Prostate gland (tissue), 2 donors: ENCODE measurements at regions not wholly inside any gene's neighbourhood (a gene's known extent, or its start where the extent isn't known, plus 50 kb on each side); places are given as distances from the start of the nearest gene placed in this dataset.

Experiments used
- DNase-seq: peaks from one replicate; pipeline ENCODE4 v3.0.0-alpha.2; 2019; ENCODE audit warnings: low spot score
- H3K27ac ChIP-seq, 2 donors: fragments of 200-600 bp; sonication (generic); 2 replicates each; pipeline ENCODE4 v1.5.1; 2017 to 2019
- H3K27me3 ChIP-seq: fragments of 200-600 bp; sonication (generic); replicated peaks from 2 replicates; pipeline ENCODE4 v1.5.1; 2019; ENCODE audit not compliant: insufficient read depth
- H3K36me3 ChIP-seq, 2 donors: fragments of 200-600 bp; sonication (generic); 1 replicate in 1 of 2; 2 replicates in 1 of 2; pipeline versions ENCODE4 v1.5.1 to v1.8.1; 2017 to 2019
- H3K4me1 ChIP-seq: fragments of 200-600 bp; sonication (generic); replicated peaks from 2 replicates; pipeline ENCODE4 v1.5.1; 2019
- H3K4me3 ChIP-seq, 2 donors: fragments of 200-600 bp; sonication (generic); 2 replicates each; pipeline ENCODE4 v1.5.1; 2017 to 2019
- H3K9me3 ChIP-seq: fragments of 200-600 bp; sonication (generic); 2 replicates; pipeline ENCODE4 v1.5.1; 2017
- CTCF ChIP-seq, 4 experiments: fragments of 200-600 bp in 2 of 4; fragments of 450-650 bp in 2 of 4; sonication (generic) in 2 of 4; IDR thresholded peaks; 1 replicate in 3 of 4; 2 replicates in 1 of 4; pipeline ENCODE4 v1.5.1; 2016 to 2019; ENCODE audit warnings: antibody characterized with exemption in 4 of 4, mild to moderate bottlenecking in 2 of 4, moderate library complexity in 2 of 4
- POLR2A ChIP-seq: fragments of 450-650 bp; IDR thresholded peaks from one replicate; pipeline ENCODE4 v1.6.1; 2016; ENCODE audit warnings: antibody characterized with exemption, mild to moderate bottlenecking
- POLR2AphosphoS5 ChIP-seq: sonication (generic); formaldehyde crosslinking; IDR thresholded peaks from one replicate; pipeline ENCODE4 v1.6.1; 2017; ENCODE audit warnings: antibody characterized with exemption
- WGBS: methylation state at CpG from one replicate; pipeline ENCODE4 v1.1.5; 2018; 5-methylcytosine and 5-hydroxymethylcytosine counted together
- intact Hi-C: fragments of 100-400 bp; cut with DNase I; formaldehyde crosslinking; loops from one replicate; pipeline ENCODE4 v1.14.2; 2022

DNA sequence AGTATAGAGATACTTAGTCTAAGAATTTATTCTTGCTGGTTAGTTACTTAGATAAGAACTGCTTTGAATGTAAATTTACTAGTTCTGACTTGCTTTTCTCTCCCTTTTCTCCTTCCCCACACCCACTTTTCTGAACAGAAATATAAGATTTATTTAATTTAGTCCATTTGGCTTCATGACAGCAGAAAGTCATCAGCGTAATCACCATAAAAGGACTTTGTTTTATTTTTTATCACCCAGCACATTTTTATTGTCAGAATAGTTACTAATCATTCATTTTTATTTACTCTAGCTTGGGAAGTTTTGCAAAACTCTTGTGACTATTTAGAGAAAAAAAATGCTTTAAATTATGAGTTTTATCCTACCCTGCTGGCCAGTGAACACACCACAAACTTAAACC, 197.2 kb downstream of the CHRM3 start:
- H3K4me1 ChIP-seq: no peaks in the 10 kb centered on the region
- intact Hi-C loops: no loop called here
- no peak overlapping the region for H3K27ac ChIP-seq
- no peaks in the 10 kb centered on the region for H3K36me3 ChIP-seq
- 40% methylated on average over 1 of the region's 1 CpG for WGBS
- no peaks in the 10 kb centered on the region for H3K9me3 ChIP-seq
- no peaks in the 10 kb centered on the region for H3K27me3 ChIP-seq
- DNase-seq: no peak
- TF ChIP-seq CTCF (IDR thresholded peaks at IDR 0.05): no peak
- H3K4me3 ChIP-seq: no peak overlapping the region

DNA sequence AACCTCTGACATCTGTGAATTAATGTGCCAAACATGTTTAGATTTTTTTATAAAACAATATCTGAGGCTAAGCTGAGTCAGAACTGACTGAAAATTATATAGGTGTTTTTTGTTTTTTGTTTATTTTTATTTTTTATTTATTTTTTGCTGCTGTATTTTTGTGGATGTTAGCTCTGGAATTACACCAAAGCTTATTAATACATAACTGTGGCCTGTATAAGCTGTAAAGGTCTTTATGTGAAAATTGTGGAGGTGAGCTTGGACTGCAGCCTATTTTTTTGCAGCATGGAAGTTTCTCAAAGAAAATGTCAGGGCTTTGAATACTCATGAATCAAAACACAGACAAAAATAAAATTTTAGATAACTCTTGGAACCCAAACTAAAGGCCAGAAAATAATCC, 199.8 kb downstream of the CHRM3 start:
- H3K4me1 ChIP-seq: no peaks in the 10 kb centered on the region
- intact Hi-C loops: no loop called here
- no peaks in the 10 kb centered on the region for H3K27me3 ChIP-seq
- TF ChIP-seq CTCF (IDR thresholded peaks at IDR 0.05) (no peak), POLR2AphosphoS5 (no peak), POLR2A (no peak)
- H3K36me3 ChIP-seq: no peaks in the 10 kb centered on the region
- DNase-seq: no peak
- no peak overlapping the region for H3K4me3 ChIP-seq
- H3K27ac ChIP-seq: no peak overlapping the region
- H3K9me3 ChIP-seq: no peaks in the 10 kb centered on the region

DNA sequence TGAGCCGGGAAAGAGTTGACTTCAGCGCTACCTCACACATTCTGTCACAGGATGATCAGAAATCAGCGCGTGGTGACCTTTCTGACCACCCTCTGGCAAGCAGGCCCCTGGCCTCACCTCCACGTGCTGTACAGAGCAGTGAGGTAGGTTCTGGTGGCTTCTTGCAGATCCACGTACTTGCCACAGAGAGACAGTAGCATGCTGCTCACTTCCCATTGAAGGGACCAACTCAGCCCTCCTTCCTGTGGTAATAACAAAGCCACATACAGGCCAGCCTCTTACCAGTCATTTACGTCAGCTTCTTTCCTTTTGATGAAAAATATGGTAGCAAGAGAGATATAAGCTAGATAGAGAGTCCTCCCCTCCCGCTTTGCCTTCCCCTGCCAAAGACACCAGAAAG, 200.7 kb downstream of the CHRM3 start:
- no peaks in the 10 kb centered on the region for H3K9me3 ChIP-seq
- no peaks in the 10 kb centered on the region for H3K4me1 ChIP-seq
- H3K36me3 ChIP-seq: no peaks in the 10 kb centered on the region
- no peaks in the 10 kb centered on the region for H3K27me3 ChIP-seq
- intact Hi-C loops: no loop called here
- no peak overlapping the region for H3K4me3 ChIP-seq
- 81% methylated on average over 8 of the region's 8 CpGs for WGBS
- TF ChIP-seq POLR2A: no peak
- no peak for TF ChIP-seq CTCF (IDR thresholded peaks at IDR 0.05)
- TF ChIP-seq POLR2AphosphoS5: no peak
- no peak for DNase-seq
- H3K27ac ChIP-seq: no peak overlapping the region

DNA sequence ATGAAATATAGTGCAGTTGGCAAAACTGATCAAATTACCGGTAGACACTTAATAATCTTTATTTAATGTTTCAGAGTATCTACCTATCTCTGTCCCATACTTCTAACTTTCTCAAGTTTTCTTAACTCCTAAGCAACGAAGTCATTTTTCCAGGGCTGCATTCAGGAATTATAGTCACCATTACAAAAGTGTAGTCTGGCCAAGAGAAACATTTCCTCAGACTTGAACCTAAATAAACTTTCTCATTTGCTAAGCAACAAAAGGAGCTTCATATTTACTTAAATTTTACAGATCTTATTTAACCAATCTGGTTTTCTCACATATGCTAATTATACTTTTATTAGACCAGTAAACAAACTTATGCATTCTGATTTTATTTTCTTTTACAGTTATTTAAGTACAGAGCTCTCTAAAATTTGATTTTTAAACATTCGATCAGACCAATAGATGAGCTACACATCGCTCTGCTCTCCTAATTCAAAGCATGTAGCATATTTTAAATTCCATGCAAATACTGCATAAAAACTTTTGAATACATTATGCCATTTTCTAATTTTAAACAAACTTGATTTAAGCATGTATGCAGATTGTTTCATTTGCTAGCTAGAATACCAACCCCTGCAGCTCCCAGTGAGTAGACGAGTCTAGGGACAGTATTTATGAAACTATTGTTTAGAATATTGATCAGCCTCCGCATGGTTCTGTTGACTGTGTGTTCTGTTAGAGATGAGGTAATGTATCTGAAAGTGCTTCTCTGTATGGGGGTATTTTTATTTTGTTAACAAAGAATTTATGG, 201.4 kb downstream of the CHRM3 start:
- 77% methylated on average over 6 of the region's 6 CpGs for WGBS
- Histone ChIP-seq H3K27me3 (no peaks in the 10 kb centered on the region), H3K9me3 (no peaks in the 10 kb centered on the region), H3K27ac (no peak overlapping the region), H3K36me3 (no peaks in the 10 kb centered on the region), H3K4me3 (no peak overlapping the region), H3K4me1 (no peaks in the 10 kb centered on the region)
- TF ChIP-seq POLR2AphosphoS5: no peak
- TF ChIP-seq POLR2A: no peak
- intact Hi-C loops: no loop called here
- no peak for DNase-seq

GRCh38 chr1:239590556-239590955, 204.2 kb downstream of the CHRM3 start:
- no peak overlapping the region for H3K27ac ChIP-seq
- H3K9me3 ChIP-seq: no peaks in the 10 kb centered on the region
- no peak for DNase-seq
- no peaks in the 10 kb centered on the region for H3K36me3 ChIP-seq
- no peak overlapping the region for H3K4me3 ChIP-seq
- H3K4me1 ChIP-seq: no peaks in the 10 kb centered on the region
- intact Hi-C loops: no loop called here
- no peaks in the 10 kb centered on the region for H3K27me3 ChIP-seq
- TF ChIP-seq CTCF (IDR thresholded peaks at IDR 0.05): no peak
- no peak for TF ChIP-seq POLR2A
- TF ChIP-seq POLR2AphosphoS5: no peak
